DND-41 (cell line): ENCODE measurements at regions not wholly inside any gene's neighbourhood (a gene's known extent, or its start where the extent isn't known, plus 50 kb on each side); places are given as distances from the start of the nearest gene placed in this dataset.

Experiments
- ATAC-seq: fragments of 200-7000 bp; cut with Tn5 transposase; 3 replicates; pipeline ENCODE4 v1.9.1; 2021; ENCODE audit warnings: low read depth; ENCODE audit not compliant: insufficient read depth
- DNase-seq: peaks from one replicate; pipeline ENCODE4 v3.0.0-alpha.2; 2020
- H2AFZ ChIP-seq: 2 replicates; pipeline ENCODE4 v1.6.0; 2012; ENCODE audit warnings: low read depth, low read length
- H3K27ac ChIP-seq: 2 replicates; pipeline ENCODE4 v1.5.1; 2012; ENCODE audit warnings: low read length, inconsistent platforms
- H3K27me3 ChIP-seq: fragments of 200-600 bp; sonication (generic); 2 replicates; pipeline ENCODE4 v1.6.0; 2012; ENCODE audit warnings: low read length, mild to moderate bottlenecking, inconsistent platforms; ENCODE audit not compliant: insufficient read depth, poor library complexity
- H3K36me3 ChIP-seq: 2 replicates; pipeline ENCODE4 v1.5.1; 2012; ENCODE audit warnings: low read length, inconsistent platforms; ENCODE audit not compliant: insufficient read depth
- H3K4me1 ChIP-seq: 2 replicates; pipeline ENCODE4 v1.5.1; 2012; ENCODE audit warnings: mild to moderate bottlenecking, low read length; ENCODE audit not compliant: insufficient read depth
- H3K4me2 ChIP-seq: 2 replicates; pipeline ENCODE4 v1.6.0; 2012; ENCODE audit warnings: mild to moderate bottlenecking, moderate library complexity, low read length, inconsistent platforms; ENCODE audit not compliant: insufficient read depth
- H3K4me3 ChIP-seq, 2 experiments: fragments of 200-600 bp in 1 of 2; shearing (Covaris generic) in 1 of 2; 2 replicates each; pipeline ENCODE4 v1.5.1; 2012 to 2016; ENCODE audit warnings: inconsistent platforms in 2 of 2, low read length in 2 of 2, mild to moderate bottlenecking in 2 of 2, low read depth in 1 of 2, moderate library complexity in 1 of 2
- H3K79me2 ChIP-seq: 2 replicates; pipeline ENCODE4 v1.6.0; 2012; ENCODE audit warnings: low read length, inconsistent platforms; ENCODE audit not compliant: insufficient read depth
- H3K9ac ChIP-seq: 2 replicates; pipeline ENCODE4 v1.6.0; 2012; ENCODE audit warnings: low read depth, mild to moderate bottlenecking, inconsistent platforms, low read length, moderate library complexity
- H3K9me3 ChIP-seq: 2 replicates; pipeline ENCODE4 v1.5.1; 2012; ENCODE audit warnings: low read length, moderate library complexity, mild to moderate bottlenecking, inconsistent platforms; ENCODE audit not compliant: insufficient read depth, severe bottlenecking
- H4K20me1 ChIP-seq: 2 replicates; pipeline ENCODE4 v1.6.0; 2012; ENCODE audit warnings: low read length; ENCODE audit not compliant: insufficient read depth
- EZH2 ChIP-seq: IDR thresholded peaks from 3 replicates; pipeline ENCODE4 v1.6.1; 2012; ENCODE audit warnings: borderline replicate concordance, low read depth, mild to moderate bottlenecking, moderate library complexity, low read length, inconsistent platforms; ENCODE audit not compliant: severe bottlenecking
- TF ChIP-seq, protein P1 (sequence below): IDR thresholded peaks from 2 replicates; pipeline ENCODE4 v1.5.1; 2012; ENCODE audit warnings: borderline replicate concordance, low read length, moderate library complexity, mild to moderate bottlenecking; ENCODE audit not compliant: poor library complexity, severe bottlenecking; ENCODE audit errors: extremely low read depth

DNA sequence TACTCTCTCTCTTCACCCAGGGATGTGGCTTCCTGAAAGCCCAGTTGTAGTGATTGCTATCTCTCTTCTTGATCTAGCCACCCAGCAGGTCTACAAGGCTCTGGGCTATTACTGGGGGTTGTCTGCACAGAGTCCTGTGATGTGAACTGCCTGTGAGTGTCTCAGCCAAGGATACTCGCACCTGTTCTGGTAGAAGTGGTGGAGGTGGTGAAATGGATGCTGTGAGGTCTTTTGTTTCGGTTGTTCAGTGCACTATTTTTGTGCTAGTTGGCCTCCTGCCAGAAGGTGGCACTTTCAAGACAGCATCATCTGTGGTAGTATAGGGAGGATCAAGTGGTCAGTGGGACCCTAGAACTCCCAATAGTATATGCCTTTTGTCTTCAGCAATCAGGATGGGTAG, 268.0 kb downstream of the GABRG1 start:
- Histone ChIP-seq H3K4me3 (no peak overlapping the region), H3K9me3 (no peaks in the 10 kb centered on the region), H3K9ac (no peak overlapping the region), H3K36me3 (no peaks in the 10 kb centered on the region), H3K27ac (no peak overlapping the region), H3K79me2 (no peaks in the 10 kb centered on the region), H3K4me1 (no peaks in the 10 kb centered on the region), H2AFZ (no peak overlapping the region), H3K4me2 (no peak overlapping the region), H3K27me3 (no peaks in the 10 kb centered on the region), H4K20me1 (no peaks in the 10 kb centered on the region)
- ATAC-seq = no peak
- no peak for DNase-seq
- no peak for TF ChIP-seq EZH2
- TF ChIP-seq, protein P1, sequence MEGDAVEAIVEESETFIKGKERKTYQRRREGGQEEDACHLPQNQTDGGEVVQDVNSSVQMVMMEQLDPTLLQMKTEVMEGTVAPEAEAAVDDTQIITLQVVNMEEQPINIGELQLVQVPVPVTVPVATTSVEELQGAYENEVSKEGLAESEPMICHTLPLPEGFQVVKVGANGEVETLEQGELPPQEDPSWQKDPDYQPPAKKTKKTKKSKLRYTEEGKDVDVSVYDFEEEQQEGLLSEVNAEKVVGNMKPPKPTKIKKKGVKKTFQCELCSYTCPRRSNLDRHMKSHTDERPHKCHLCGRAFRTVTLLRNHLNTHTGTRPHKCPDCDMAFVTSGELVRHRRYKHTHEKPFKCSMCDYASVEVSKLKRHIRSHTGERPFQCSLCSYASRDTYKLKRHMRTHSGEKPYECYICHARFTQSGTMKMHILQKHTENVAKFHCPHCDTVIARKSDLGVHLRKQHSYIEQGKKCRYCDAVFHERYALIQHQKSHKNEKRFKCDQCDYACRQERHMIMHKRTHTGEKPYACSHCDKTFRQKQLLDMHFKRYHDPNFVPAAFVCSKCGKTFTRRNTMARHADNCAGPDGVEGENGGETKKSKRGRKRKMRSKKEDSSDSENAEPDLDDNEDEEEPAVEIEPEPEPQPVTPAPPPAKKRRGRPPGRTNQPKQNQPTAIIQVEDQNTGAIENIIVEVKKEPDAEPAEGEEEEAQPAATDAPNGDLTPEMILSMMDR = no peak

DNA sequence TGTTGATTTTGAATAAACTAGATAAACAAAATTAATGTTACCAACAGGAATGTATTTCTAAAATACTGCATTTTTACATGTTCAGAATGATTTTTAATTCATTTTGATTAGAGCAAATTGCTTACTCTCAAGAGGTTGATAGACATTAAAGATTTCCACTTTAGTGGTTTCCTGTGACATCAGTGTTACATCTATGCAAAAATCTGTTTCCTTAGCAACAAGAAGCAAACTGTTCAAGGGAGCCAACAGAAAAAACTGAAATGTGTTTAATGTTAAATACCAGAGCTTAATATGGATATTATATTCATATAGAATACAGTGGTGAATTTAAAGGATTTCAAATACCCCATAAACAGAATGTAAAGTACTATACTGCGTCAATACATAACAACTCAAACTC, 277.8 kb downstream of the GABRG1 start:
- no peak overlapping the region for H3K4me2 ChIP-seq
- no peaks in the 10 kb centered on the region for H4K20me1 ChIP-seq
- H3K27ac ChIP-seq = no peak overlapping the region
- no peaks in the 10 kb centered on the region for H3K27me3 ChIP-seq
- DNase-seq = no peak
- no peak overlapping the region for H3K4me3 ChIP-seq
- ATAC-seq = no peak
- H2AFZ ChIP-seq = no peak overlapping the region
- H3K36me3 ChIP-seq = no peaks in the 10 kb centered on the region
- no peaks in the 10 kb centered on the region for H3K79me2 ChIP-seq
- no peaks in the 10 kb centered on the region for H3K4me1 ChIP-seq
- no peak overlapping the region for H3K9ac ChIP-seq
- no peaks in the 10 kb centered on the region for H3K9me3 ChIP-seq
- TF ChIP-seq, protein P1 = no peak
- no peak for TF ChIP-seq EZH2

DNA sequence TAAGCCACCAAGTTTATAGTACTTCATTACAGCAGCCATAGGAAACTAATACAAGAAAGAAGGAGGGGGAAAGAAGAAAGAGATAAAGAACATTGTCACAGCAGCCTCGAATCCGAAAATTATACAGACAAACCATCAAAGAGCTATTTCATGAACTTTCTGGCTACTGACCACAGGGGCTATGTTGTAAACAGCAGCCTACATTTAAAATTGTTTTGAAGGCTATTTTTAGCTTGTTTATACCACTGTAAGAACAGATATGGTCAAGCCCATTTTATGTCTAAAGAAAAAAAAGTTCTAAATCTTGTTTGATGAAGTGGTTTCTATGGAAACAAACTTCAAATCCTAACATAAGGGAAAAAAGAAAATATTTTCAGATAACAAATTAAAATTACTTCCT, 282.1 kb downstream of the GABRG1 start:
- H3K4me1 ChIP-seq = no peaks in the 10 kb centered on the region
- no peaks in the 10 kb centered on the region for H3K36me3 ChIP-seq
- ATAC-seq (no peak), DNase-seq (no peak)
- H3K27ac ChIP-seq = no peak overlapping the region
- no peak overlapping the region for H3K9ac ChIP-seq
- H3K4me3 ChIP-seq = no peak overlapping the region
- no peaks in the 10 kb centered on the region for H3K79me2 ChIP-seq
- TF ChIP-seq EZH2 = no peak
- TF ChIP-seq, protein P1 = no peak
- H3K27me3 ChIP-seq = no peaks in the 10 kb centered on the region
- no peaks in the 10 kb centered on the region for H4K20me1 ChIP-seq
- no peaks in the 10 kb centered on the region for H3K9me3 ChIP-seq
- no peak overlapping the region for H3K4me2 ChIP-seq
- H2AFZ ChIP-seq = no peak overlapping the region

DNA sequence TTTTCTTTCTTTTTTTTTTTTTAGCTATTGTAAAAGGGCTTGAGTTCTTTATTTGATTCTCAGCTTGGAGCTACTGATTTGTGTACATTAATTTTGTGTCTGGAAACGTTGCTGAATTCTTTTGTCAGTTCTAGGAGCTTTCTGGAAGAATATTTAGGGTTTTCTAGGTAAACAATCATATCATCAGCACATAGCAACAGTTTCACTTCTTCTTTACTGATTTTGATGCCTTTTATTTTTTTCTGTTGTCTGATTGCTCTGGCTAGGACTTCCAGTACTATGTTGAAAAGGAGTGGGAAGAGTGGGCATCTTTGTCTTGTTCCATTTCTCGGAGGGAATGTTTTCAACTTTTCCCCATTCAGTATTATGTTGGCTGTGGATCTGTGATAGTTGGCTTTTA, 292.2 kb downstream of the GABRG1 start:
- Histone ChIP-seq H3K4me2 (no peak overlapping the region), H4K20me1 (no peaks in the 10 kb centered on the region), H2AFZ (no peak overlapping the region), H3K27me3 (no peaks in the 10 kb centered on the region), H3K4me1 (no peaks in the 10 kb centered on the region), H3K79me2 (no peaks in the 10 kb centered on the region), H3K9me3 (no peaks in the 10 kb centered on the region), H3K4me3 (no peak overlapping the region), H3K27ac (no peak overlapping the region), H3K9ac (no peak overlapping the region), H3K36me3 (no peaks in the 10 kb centered on the region)
- TF ChIP-seq, protein P1 = no peak
- no peak for TF ChIP-seq EZH2
- DNase-seq (no peak), ATAC-seq (no peak)
